ENCODE measurements at regions not wholly inside any gene's neighbourhood (a gene's known extent, or its start where the extent isn't known, plus 50 kb on each side); places are given as distances from the start of the nearest gene placed in this dataset.
A peak's percentile ranks its signal among the peaks of the same experiment; 100 is the strongest.

GRCh38 chr11:23840872-23841271 is 656.0 kb upstream of the LUZP2 start:
- TF ChIP-seq EP300 (IDR thresholded peaks at IDR 0.05) (no peak), CTCF (IDR thresholded peaks at IDR 0.05) (no peak), POLR2AphosphoS5 (IDR thresholded peaks at IDR 0.05) (no peak), POLR2A (IDR thresholded peaks at IDR 0.05) (no peak)

GRCh38 chr11:23846902-23847422 is 649.9 kb upstream of the LUZP2 start:
- Histone ChIP-seq H3K27me3 (no peaks in the 10 kb centered on the region), H3K27ac (no peak overlapping the region), H3K36me3 (no peaks in the 10 kb centered on the region), H3K4me3 (no peak overlapping the region), H3K9me3 (peaks cover 0 to 4% (median 0%) of the 10 kb centered on the region in 4 donors), H3K4me1 (no peaks in the 10 kb centered on the region)
- WGBS, 5 donors, result 69 to 86% (median 78%) methylated on average over 5 of the region's 5 CpGs
- TF ChIP-seq CTCF (IDR thresholded peaks at IDR 0.05), result no peak
- intact Hi-C loops (cut with DNase I; ENCODE audit: low total_unique reads), result no loop called here
- no peak for DNase-seq

More at GRCh38 chr11:23840872-23841271, 656.0 kb upstream of the LUZP2 start:
- 86 to 97% (median 96%) methylated on average over 3 of the region's 3 CpGs for WGBS, 5 donors
- no peaks in the 10 kb centered on the region for H3K36me3 ChIP-seq
- H3K27me3 ChIP-seq, result no peaks in the 10 kb centered on the region
- no peak overlapping the region for H3K4me3 ChIP-seq
- intact Hi-C loops (cut with DNase I; ENCODE audit: low total_unique reads), result no loop called here
- H3K4me1 ChIP-seq, result no peaks in the 10 kb centered on the region
- peaks cover 0 to 4% (median 0%) of the 10 kb centered on the region in 4 donors for H3K9me3 ChIP-seq
- DNase-seq, result no peak
- no peak overlapping the region for H3K27ac ChIP-seq

- no peak for DNase-seq
- Histone ChIP-seq H3K27me3 (no peaks in the 10 kb centered on the region), H3K9me3 (no peaks in the 10 kb centered on the region), H3K27ac (no peak overlapping the region), H3K4me1 (no peaks in the 10 kb centered on the region), H3K36me3 (no peaks in the 10 kb centered on the region), H3K4me3 (no peak overlapping the region)
- TF ChIP-seq CTCF (IDR thresholded peaks at IDR 0.05) (no peak), POLR2AphosphoS5 (IDR thresholded peaks at IDR 0.05) (no peak), POLR2A (IDR thresholded peaks at IDR 0.05) (no peak), EP300 (IDR thresholded peaks at IDR 0.05) (no peak)
- intact Hi-C loops (cut with DNase I; ENCODE audit: low total_unique reads), result no loop called here
- WGBS, 5 donors, result 65 to 81% (median 75%) methylated on average over 1 of the region's 1 CpG
These were observed 645.6 kb upstream of the LUZP2 start for GRCh38 chr11:23851216-23851615.

GRCh38 chr11:23856654-23857053 is 640.2 kb upstream of the LUZP2 start:
- intact Hi-C loops (cut with DNase I; ENCODE audit: low total_unique reads), result no loop called here
- Histone ChIP-seq H3K4me3 (no peak overlapping the region), H3K27ac (no peak overlapping the region), H3K4me1 (no peaks in the 10 kb centered on the region), H3K9me3 (no peaks in the 10 kb centered on the region), H3K27me3 (no peaks in the 10 kb centered on the region), H3K36me3 (no peaks in the 10 kb centered on the region)
- WGBS, 5 donors, result 65 to 85% (median 72%) methylated on average over 1 of the region's 1 CpG
- DNase-seq, result peak in 1 of 2 donors; percentile 6
- TF ChIP-seq CTCF (IDR thresholded peaks at IDR 0.05) (no peak), POLR2A (IDR thresholded peaks at IDR 0.05) (no peak), EP300 (IDR thresholded peaks at IDR 0.05) (no peak), POLR2AphosphoS5 (IDR thresholded peaks at IDR 0.05) (no peak)

All from stomach (tissue), 8 donors.